GM10248 (cell line): ENCODE measurements at regions not wholly inside any gene's neighbourhood (a gene's known extent, or its start where the extent isn't known, plus 50 kb on each side); places are given as distances from the start of the nearest gene placed in this dataset.

Experiments
- CTCF ChIA-PET: fragments of 300-600 bp; sonication (Branson Sonifier 250); formaldehyde crosslinking; extraction: SDS; loops from one replicate; lab custom pipeline; 2021; ENCODE audit warnings: antibody characterized with exemption; lab: Yijun Ruan, JAX
- POLR2A ChIA-PET: fragments of 350-650 bp; sonication (Branson Sonifier 250); formaldehyde crosslinking; extraction: SDS; loops from one replicate; lab custom pipeline; 2020; ENCODE audit warnings: antibody characterized with exemption; lab: Yijun Ruan, JAX
- DNase-seq: peaks from one replicate; pipeline ENCODE4 v3.0.0; 2012; ENCODE audit errors: extremely low spot score
- CTCF ChIP-seq: IDR thresholded peaks from 2 replicates; pipeline ENCODE4 v1.5.1; 2012; ENCODE audit warnings: mild to moderate bottlenecking, low read depth; ENCODE audit errors: extremely low read depth, missing control alignments, control extremely low read depth

DNA sequence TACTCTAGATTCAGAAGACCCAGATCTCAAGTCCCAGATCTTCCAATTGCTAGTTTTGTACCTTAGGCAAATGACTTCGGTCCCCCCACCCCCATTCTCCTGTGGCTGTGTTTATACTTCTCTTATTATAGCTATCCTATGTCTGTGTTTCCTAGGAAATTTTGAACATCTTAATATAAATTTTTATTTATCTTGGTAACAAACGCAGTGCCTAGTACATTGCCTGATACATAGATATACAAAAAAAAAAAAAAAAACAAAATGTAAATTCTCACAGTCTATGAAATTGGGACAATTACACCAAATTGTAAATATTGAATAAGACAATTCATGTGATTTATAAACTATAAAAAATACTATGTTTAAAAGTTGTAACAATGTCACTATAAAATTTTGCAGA is 84.1 kb upstream of the SLC44A3 start:
- CTCF ChIA-PET: interaction anchor here (1.5 kb wide), 1 partner anchor 15 kb away, joined by 3 read pairs; no protein-coding TSS in a partner anchor
- POLR2A ChIA-PET: no interaction called here
- no peak for TF ChIP-seq CTCF
- DNase-seq: no peak

GRCh38 chr1:94734963-94735901 is 84.9 kb upstream of the SLC44A3 start:
- CTCF ChIA-PET: no interaction called here
- TF ChIP-seq CTCF: no peak
- DNase-seq: no peak
- POLR2A ChIA-PET: no interaction called here

DNA sequence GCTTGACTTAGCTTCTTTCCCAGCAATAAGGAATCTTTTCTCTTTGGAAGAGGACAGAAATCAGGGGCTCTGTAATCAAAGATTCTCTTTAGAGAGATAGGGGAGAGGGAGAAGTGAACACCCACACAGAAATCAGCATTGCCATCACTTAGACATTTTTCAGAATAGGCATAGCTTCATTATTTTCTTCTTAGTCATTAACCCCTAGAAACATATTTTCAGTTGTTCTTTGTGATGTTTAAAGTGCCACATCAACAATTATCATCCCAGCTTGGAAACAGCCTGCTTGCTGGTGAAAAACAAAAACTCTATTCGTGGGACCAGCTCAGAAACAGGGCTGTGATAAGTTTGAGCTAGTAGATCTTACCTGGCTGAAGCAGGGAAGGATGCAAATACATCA is 88.3 kb upstream of the SLC44A3 start:
- CTCF ChIA-PET: interaction anchor here (1.5 to 1.7 kb wide), 2 partner anchors 11 to 251 kb away, joined by 3 to 4 read pairs; no protein-coding TSS in a partner anchor
- TF ChIP-seq CTCF: no peak
- no peak for DNase-seq
- POLR2A ChIA-PET: no interaction called here

DNA sequence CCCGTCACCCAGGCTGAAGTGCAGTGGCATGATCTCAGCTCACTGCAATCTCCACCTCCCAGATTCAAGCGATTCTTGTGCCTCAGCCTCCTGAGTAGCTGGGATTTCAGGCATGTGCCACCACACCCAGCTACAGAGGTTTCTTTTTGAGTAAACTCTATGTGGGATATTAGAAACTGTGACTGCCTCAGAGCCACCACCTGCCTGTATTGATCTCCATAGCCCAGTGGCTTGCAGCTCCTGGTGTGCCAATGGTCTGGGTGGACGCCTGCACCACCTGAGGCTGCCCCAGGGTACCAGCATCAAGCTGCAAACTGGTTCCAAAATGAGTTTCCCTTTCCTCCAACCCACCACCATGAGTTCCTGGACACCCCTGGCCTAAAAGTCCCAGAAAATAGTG is 89.7 kb upstream of the SLC44A3 start:
- ChIA-PET POLR2A (interaction anchor here (0.6 kb wide), 1 partner anchor 20 kb away, joined by 5 read pairs; no protein-coding TSS in a partner anchor), CTCF (no interaction called here)
- DNase-seq: no peak
- no peak for TF ChIP-seq CTCF

DNA sequence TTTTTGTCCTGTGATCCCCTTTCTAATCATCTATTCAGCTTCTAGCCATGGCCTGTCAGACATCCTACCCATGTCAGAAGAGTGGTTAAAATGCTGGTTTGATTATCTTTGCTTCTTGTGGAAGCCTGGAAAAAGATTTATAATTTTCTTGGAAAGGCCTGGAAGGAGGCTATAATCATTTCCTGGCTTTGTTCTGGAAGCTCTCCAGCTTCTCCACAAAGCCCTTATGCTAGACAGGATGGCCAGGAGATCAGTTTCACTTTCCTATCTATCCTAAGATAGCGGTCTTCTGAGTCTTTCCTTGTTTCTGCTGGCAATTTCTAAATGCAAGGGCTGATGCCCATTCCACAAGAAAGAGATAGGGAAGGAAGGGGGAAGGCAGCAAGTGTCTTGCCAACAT is 90.9 kb upstream of the SLC44A3 start:
- no peak for TF ChIP-seq CTCF
- DNase-seq: no peak
- POLR2A ChIA-PET: no interaction called here
- CTCF ChIA-PET: no interaction called here

DNA sequence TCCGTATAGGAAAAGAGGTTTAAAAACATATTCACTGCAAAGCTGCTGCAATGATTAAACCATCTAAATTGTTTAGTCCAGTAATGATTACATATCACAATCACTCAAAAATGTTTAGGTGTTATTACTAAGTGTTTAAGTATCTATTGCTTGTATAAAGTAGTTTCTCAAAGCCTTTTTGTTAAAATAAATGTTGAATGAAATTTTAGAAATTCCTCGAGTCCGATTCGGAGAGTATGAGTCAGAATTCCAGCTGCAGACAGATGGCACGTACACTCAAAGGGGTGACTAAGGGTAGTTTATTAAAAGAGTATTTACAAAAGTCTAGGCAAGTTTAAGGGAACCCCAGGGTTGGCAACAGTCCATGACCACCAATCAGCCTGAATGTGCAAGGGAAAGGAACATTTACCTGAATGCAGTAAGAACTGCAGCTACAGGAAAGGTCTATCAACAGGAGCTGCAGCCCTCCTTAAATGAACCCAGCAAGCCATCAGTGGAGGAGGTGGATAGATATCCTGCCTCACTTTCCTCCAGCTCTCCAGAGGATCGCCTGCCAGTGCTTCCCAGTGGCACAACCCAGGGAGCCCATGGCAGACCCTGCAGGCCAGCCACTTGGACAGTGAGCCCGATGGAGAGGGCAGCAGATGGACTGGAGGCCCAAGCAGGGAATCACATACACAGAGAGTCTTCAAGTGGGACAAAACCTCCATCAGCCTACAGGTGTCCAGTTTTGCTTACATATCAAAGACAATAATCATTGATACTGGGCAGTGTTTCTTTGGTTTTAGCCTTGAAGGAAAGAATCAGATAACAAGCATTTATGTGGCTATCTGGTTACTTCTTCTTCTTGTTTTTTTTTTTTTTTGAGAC is 92.1 kb upstream of the SLC44A3 start:
- ChIA-PET POLR2A (no interaction called here), CTCF (no interaction called here)
- TF ChIP-seq CTCF: no peak

More for the DNA sequence above, 92.1 kb upstream of the SLC44A3 start:
- no peak for DNase-seq
